H1 (cell line): ENCODE measurements at regions not wholly inside any gene's neighbourhood (a gene's known extent, or its start where the extent isn't known, plus 50 kb on each side); places are given as distances from the start of the nearest gene placed in this dataset.

Experiments
- CTCF ChIA-PET: fragments of 300-600 bp; sonication (Branson Sonifier 250); formaldehyde crosslinking; loops from one replicate; lab custom pipeline; 2021; ENCODE audit not compliant: partially characterized antibody; lab: Charles Lee
- POLR2A ChIA-PET: fragments of 300-600 bp; sonication (Branson Sonifier 250); formaldehyde crosslinking; loops from one replicate; lab custom pipeline; 2021; ENCODE audit warnings: inconsistent platforms; ENCODE audit not compliant: partially characterized antibody; lab: Charles Lee
- DNase-seq, 2 experiments: peaks; one replicate each; pipeline versions ENCODE4 v3.0.0 to v3.0.0-alpha.2; 2010 to 2022; ENCODE audit warnings: low spot score in 2 of 2, low read depth in 1 of 2, mixed read lengths in 1 of 2
- FAIRE-seq: peaks from 2 replicates; lab custom pipeline; 2011; peaks lifted over from hg19 to GRCh38; lab: Jason Lieb, UNC
- H2AFZ ChIP-seq: 2 replicates; pipeline ENCODE4 v1.8.1; 2012; ENCODE audit warnings: low read length, inconsistent platforms
- H2AK5ac ChIP-seq: 2 replicates; pipeline ENCODE4 v1.6.1; 2013; ENCODE audit warnings: low read depth, low read length
- H2BK120ac ChIP-seq: replicated peaks from 2 replicates; pipeline ENCODE3; 2013; ENCODE audit warnings: low read depth, low read length, inconsistent platforms
- H2BK12ac ChIP-seq: 2 replicates; pipeline ENCODE4 v1.6.1; 2013; ENCODE audit warnings: low read depth, low read length
- H2BK15ac ChIP-seq: 2 replicates; pipeline ENCODE4 v1.6.1; 2013; ENCODE audit warnings: low read length
- H2BK20ac ChIP-seq: 2 replicates; pipeline ENCODE4 v1.6.1; 2013; ENCODE audit warnings: low read length
- H2BK5ac ChIP-seq: 2 replicates; pipeline ENCODE4 v1.6.1; 2013; ENCODE audit warnings: low read depth, low read length
- H3K14ac ChIP-seq: 2 replicates; pipeline ENCODE4 v1.6.1; 2013; ENCODE audit warnings: inconsistent platforms; ENCODE audit not compliant: insufficient read length
- H3K18ac ChIP-seq: 2 replicates; pipeline ENCODE4 v1.6.1; 2013; ENCODE audit warnings: low read length; ENCODE audit errors: extremely low read depth
- H3K23ac ChIP-seq: 2 replicates; pipeline ENCODE4 v1.6.1; 2013; ENCODE audit warnings: inconsistent platforms; ENCODE audit not compliant: insufficient read length
- H3K23me2 ChIP-seq: 2 replicates; pipeline ENCODE4 v1.6.1; 2013; ENCODE audit warnings: low read depth, low read length
- H3K27ac ChIP-seq: 2 replicates; pipeline ENCODE4 v1.6.1; 2011; ENCODE audit warnings: low read depth, low read length, inconsistent platforms
- H3K27me3 ChIP-seq, 4 experiments: replicated peaks in 1 of 4; 1 replicate in 1 of 4; 2 replicates in 3 of 4; pipeline versions ENCODE4 v1.6.1 to v1.8.1; 2011 to 2013; ENCODE audit warnings: low read length in 3 of 4, mild to moderate bottlenecking in 3 of 4, inconsistent platforms in 2 of 4, mixed read lengths in 2 of 4, moderate library complexity in 1 of 4; ENCODE audit not compliant: control insufficient read depth in 3 of 4, insufficient read depth in 3 of 4; ENCODE audit errors: extremely low read depth in 1 of 4
- H3K36me3 ChIP-seq, 4 experiments: 2 replicates each; pipeline versions ENCODE4 v1.6.1 to v1.8.1; 2011 to 2013; ENCODE audit warnings: mild to moderate bottlenecking in 4 of 4, low read length in 3 of 4, moderate library complexity in 2 of 4, control low read depth in 1 of 4, inconsistent platforms in 1 of 4; ENCODE audit not compliant: insufficient read depth in 4 of 4, control insufficient read depth in 2 of 4
- H3K4ac ChIP-seq: replicated peaks from 2 replicates; pipeline ENCODE3; 2013; ENCODE audit warnings: low read length, low read depth, mixed read lengths, inconsistent platforms; ENCODE audit not compliant: insufficient read length
- H3K4me1 ChIP-seq, 4 experiments: replicated peaks in 1 of 4; 1 replicate in 1 of 4; 2 replicates in 3 of 4; pipeline versions ENCODE4 v1.6.1 to v1.8.1; 2011 to 2013; ENCODE audit warnings: low read length in 3 of 4, inconsistent platforms in 2 of 4, mixed read lengths in 1 of 4; ENCODE audit not compliant: insufficient read depth in 4 of 4, control insufficient read depth in 3 of 4
- H3K4me2 ChIP-seq, 2 experiments: 2 replicates each; pipeline versions ENCODE4 v1.6.1 to v1.8.1; 2011 to 2013; ENCODE audit warnings: low read depth in 2 of 2, low read length in 2 of 2, control low read depth in 1 of 2, inconsistent platforms in 1 of 2, mild to moderate bottlenecking in 1 of 2; ENCODE audit not compliant: insufficient read depth in 1 of 2
- H3K4me3 ChIP-seq, 4 experiments: fragments of 200-600, 300-600 bp in 1 of 4; sonication (generic), shearing (Covaris generic), sonication (Bioruptor Twin) in 1 of 4; 2 replicates each; pipeline versions ENCODE4 v1.5.1 to v1.8.1; 2011 to 2016; ENCODE audit warnings: low read length in 4 of 4, low read depth in 3 of 4, control low read depth in 2 of 4, inconsistent platforms in 2 of 4, mild to moderate bottlenecking in 2 of 4, mixed read lengths in 1 of 4, moderate library complexity in 1 of 4; ENCODE audit not compliant: insufficient read depth in 2 of 4; ENCODE audit errors: extremely low read depth in 1 of 4
- H3K56ac ChIP-seq: replicated peaks from 2 replicates; pipeline ENCODE3; 2013; ENCODE audit warnings: low read depth, mild to moderate bottlenecking, mixed read lengths, low read length, inconsistent platforms; ENCODE audit not compliant: insufficient read length
- H3K79me1 ChIP-seq: 2 replicates; pipeline ENCODE4 v1.6.1; 2013; ENCODE audit warnings: low read depth, low read length, control low read depth
- H3K79me2 ChIP-seq, 2 experiments: 2 replicates each; pipeline versions ENCODE4 v1.6.1 to v1.8.1; 2012 to 2013; ENCODE audit warnings: low read length in 2 of 2, mild to moderate bottlenecking in 2 of 2, inconsistent platforms in 1 of 2; ENCODE audit not compliant: insufficient read depth in 2 of 2, control insufficient read depth in 1 of 2
- H3K9ac ChIP-seq, 4 experiments: replicated peaks in 1 of 4; 1 replicate in 1 of 4; 2 replicates in 3 of 4; pipeline versions ENCODE4 v1.6.1 to v1.8.1; 2011 to 2013; ENCODE audit warnings: low read depth in 3 of 4, low read length in 3 of 4, control low read depth in 2 of 4, mild to moderate bottlenecking in 2 of 4, moderate library complexity in 2 of 4, inconsistent platforms in 1 of 4; ENCODE audit errors: extremely low read depth in 1 of 4
- H3K9me3 ChIP-seq, 2 experiments: 2 replicates each; pipeline versions ENCODE4 v1.6.1 to v1.8.1; 2012 to 2013; ENCODE audit warnings: mild to moderate bottlenecking in 2 of 2, moderate library complexity in 2 of 2, control low read depth in 1 of 2, inconsistent platforms in 1 of 2, low read depth in 1 of 2, low read length in 1 of 2, mixed read lengths in 1 of 2; ENCODE audit not compliant: insufficient read depth in 2 of 2
- H4K20me1 ChIP-seq, 2 experiments: replicated peaks in 1 of 2; 2 replicates each; pipeline versions ENCODE3 to v1.8.1; 2011 to 2013; ENCODE audit warnings: inconsistent platforms in 2 of 2, low read length in 2 of 2, mild to moderate bottlenecking in 1 of 2; ENCODE audit not compliant: insufficient read depth in 2 of 2, control insufficient read depth in 1 of 2
- H4K5ac ChIP-seq: 2 replicates; pipeline ENCODE4 v1.6.1; 2013; ENCODE audit warnings: low read length, low read depth, mixed read lengths, inconsistent platforms; ENCODE audit not compliant: insufficient read length
- H4K8ac ChIP-seq: 2 replicates; pipeline ENCODE4 v1.8.0; 2013; ENCODE audit warnings: mild to moderate bottlenecking, moderate library complexity, low read length, inconsistent platforms; ENCODE audit not compliant: insufficient read depth; ENCODE audit errors: extremely low read depth
- H4K91ac ChIP-seq: replicated peaks from 2 replicates; pipeline ENCODE3; 2013; ENCODE audit warnings: low read length, mixed read lengths, inconsistent platforms; ENCODE audit not compliant: insufficient read length
- BACH1 ChIP-seq: IDR thresholded peaks from 2 replicates; pipeline ENCODE4 v1.6.1; 2012; ENCODE audit warnings: low read length, improper control_type of control experiment
- BRCA1 ChIP-seq: IDR thresholded peaks from 2 replicates; pipeline ENCODE4 v1.6.1; 2012; ENCODE audit warnings: low read depth, low read length, improper control_type of control experiment
- CBX8 ChIP-seq: fragments of 300-800, 300-1000 bp; sonication (generic); IDR thresholded peaks from 2 replicates; pipeline ENCODE4 v1.7.1; 2016; ENCODE audit warnings: low read depth, low read length, borderline replicate concordance
- CEBPB ChIP-seq: IDR thresholded peaks from 2 replicates; pipeline ENCODE4 v1.6.1; 2012; ENCODE audit warnings: low read depth, low read length
- JUN ChIP-seq: IDR thresholded peaks from 2 replicates; pipeline ENCODE4 v1.6.1; 2011; ENCODE audit warnings: low read depth, mild to moderate bottlenecking, improper control_type of control experiment, low read length
- WGBS, 2 experiments: shearing (Covaris generic) in 1 of 2; methylation state at CpG; one replicate each; pipeline versions ENCODE4 v1.1.6 to v1.1.7; 2013 to 2015; ENCODE audit warnings: low lambda C conversion rate in 2 of 2, mixed read lengths in 2 of 2, inconsistent platforms in 1 of 2, low coverage in 1 of 2, missing lambda C conversion rate in 1 of 2; ENCODE audit not compliant: insufficient replicate concordance in 2 of 2, insufficient coverage in 1 of 2, insufficient read length in 1 of 2; ENCODE audit errors: extremely low coverage in 1 of 2, missing lambda C conversion rate in 1 of 2; 5-methylcytosine and 5-hydroxymethylcytosine counted together
- TF ChIP-seq, protein P1 (sequence below): IDR thresholded peaks from 2 replicates; pipeline ENCODE4 v1.6.1; 2012; ENCODE audit warnings: inconsistent platforms
- TF ChIP-seq, protein P2 (sequence below): IDR thresholded peaks from 2 replicates; pipeline ENCODE4 v1.6.1; 2011; ENCODE audit warnings: low read length, improper control_type of control experiment
- TF ChIP-seq, protein P3 (sequence below): IDR thresholded peaks from 2 replicates; pipeline ENCODE4 v1.6.1; 2011; ENCODE audit warnings: low read depth, mild to moderate bottlenecking, low read length; ENCODE audit not compliant: insufficient read depth
- TF ChIP-seq, protein P4 (sequence below): IDR thresholded peaks from 2 replicates; pipeline ENCODE4 v1.6.1; 2012; ENCODE audit warnings: inconsistent platforms

DNA sequence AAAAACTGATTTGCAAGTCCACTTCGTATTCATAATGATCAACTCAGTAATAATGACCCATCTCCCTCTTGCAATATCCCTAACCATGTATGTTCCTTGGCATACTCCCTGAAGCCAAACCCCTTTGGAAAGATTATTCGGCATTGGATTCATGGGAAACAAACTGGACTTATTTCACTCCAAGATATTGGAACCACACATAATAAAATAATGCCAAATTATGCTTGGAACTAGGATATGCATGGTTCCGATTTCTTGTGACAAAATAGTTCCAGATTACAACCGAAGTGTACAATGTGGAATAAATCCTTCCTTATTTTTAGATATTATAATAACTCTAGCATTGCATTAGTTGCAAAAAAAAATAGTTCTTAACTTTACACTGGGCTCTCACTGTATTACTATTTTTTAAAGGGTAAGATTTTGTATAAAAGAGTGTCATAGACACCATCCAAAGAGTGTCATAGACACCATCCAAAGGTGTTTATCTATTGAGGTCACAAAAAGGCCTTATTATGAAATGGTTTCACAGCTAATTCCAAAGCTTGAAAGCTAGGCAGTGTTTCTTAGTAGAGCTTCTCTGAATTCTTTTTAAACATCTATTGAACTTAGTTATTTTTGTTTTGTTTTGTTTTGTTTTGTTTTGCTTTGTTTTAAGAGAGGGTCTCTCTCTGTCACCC is 410.9 kb upstream of the JARID2 start:
- no peaks in the 10 kb centered on the region for H4K20me1 ChIP-seq
- no peak overlapping the region for H3K4me2 ChIP-seq
- CTCF ChIA-PET, result interaction anchor here (0.9 kb wide), 1 partner anchor 46 kb away, joined by 3 read pairs; no protein-coding TSS in a partner anchor
- H4K91ac ChIP-seq, result no peak overlapping the region
- no peaks in the 10 kb centered on the region for H3K79me1 ChIP-seq
- no peaks in the 10 kb centered on the region for H3K27me3 ChIP-seq
- H2BK12ac ChIP-seq, result no peak overlapping the region
- POLR2A ChIA-PET, result interaction anchor here (0.6 kb wide), 1 partner anchor 202 kb away, joined by 3 read pairs; no protein-coding TSS in a partner anchor
- no peak overlapping the region for H3K18ac ChIP-seq
- no peak overlapping the region for H3K27ac ChIP-seq
- no peak overlapping the region for H2AK5ac ChIP-seq
- FAIRE-seq (no peak), DNase-seq (no peak)
- no peak overlapping the region for H2BK15ac ChIP-seq
- no peak overlapping the region for H3K56ac ChIP-seq
- no peak overlapping the region for H3K14ac ChIP-seq
- no peak overlapping the region for H2BK120ac ChIP-seq
- H3K9ac ChIP-seq, result no peak overlapping the region
- H2AFZ ChIP-seq, result no peak overlapping the region
- no peak overlapping the region for H4K8ac ChIP-seq
- no peaks in the 10 kb centered on the region for H3K9me3 ChIP-seq
- 94% methylated on average over 4 of the region's 4 CpGs; no CpG with 5 or more reads in 1 of the 2 experiments for WGBS, 2 experiments
- peaks cover 0 to 9% (median 4%) of the 10 kb centered on the region in 4 experiments; a peak in 4 of 7 replicates for H3K4me1 ChIP-seq
- H3K36me3 ChIP-seq, result no peaks in the 10 kb centered on the region
- no peak overlapping the region for H3K23ac ChIP-seq
- H3K79me2 ChIP-seq, result no peaks in the 10 kb centered on the region
- no peak overlapping the region for H3K4ac ChIP-seq
- no peaks in the 10 kb centered on the region for H3K23me2 ChIP-seq
- no peak overlapping the region for H4K5ac ChIP-seq
- no peak overlapping the region for H2BK5ac ChIP-seq
- no peak overlapping the region for H3K4me3 ChIP-seq
- no peak overlapping the region for H2BK20ac ChIP-seq
- TF ChIP-seq BACH1, result no peak
- TF ChIP-seq, protein P1, sequence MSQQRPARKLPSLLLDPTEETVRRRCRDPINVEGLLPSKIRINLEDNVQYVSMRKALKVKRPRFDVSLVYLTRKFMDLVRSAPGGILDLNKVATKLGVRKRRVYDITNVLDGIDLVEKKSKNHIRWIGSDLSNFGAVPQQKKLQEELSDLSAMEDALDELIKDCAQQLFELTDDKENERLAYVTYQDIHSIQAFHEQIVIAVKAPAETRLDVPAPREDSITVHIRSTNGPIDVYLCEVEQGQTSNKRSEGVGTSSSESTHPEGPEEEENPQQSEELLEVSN, result no peak
- TF ChIP-seq, protein P2, sequence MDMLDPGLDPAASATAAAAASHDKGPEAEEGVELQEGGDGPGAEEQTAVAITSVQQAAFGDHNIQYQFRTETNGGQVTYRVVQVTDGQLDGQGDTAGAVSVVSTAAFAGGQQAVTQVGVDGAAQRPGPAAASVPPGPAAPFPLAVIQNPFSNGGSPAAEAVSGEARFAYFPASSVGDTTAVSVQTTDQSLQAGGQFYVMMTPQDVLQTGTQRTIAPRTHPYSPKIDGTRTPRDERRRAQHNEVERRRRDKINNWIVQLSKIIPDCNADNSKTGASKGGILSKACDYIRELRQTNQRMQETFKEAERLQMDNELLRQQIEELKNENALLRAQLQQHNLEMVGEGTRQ, result no peak
- TF ChIP-seq BRCA1, result no peak
- TF ChIP-seq, protein P3, sequence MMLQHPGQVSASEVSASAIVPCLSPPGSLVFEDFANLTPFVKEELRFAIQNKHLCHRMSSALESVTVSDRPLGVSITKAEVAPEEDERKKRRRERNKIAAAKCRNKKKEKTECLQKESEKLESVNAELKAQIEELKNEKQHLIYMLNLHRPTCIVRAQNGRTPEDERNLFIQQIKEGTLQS, result no peak
- no peak for TF ChIP-seq CEBPB
- TF ChIP-seq CBX8, result no peak
- TF ChIP-seq, protein P4, sequence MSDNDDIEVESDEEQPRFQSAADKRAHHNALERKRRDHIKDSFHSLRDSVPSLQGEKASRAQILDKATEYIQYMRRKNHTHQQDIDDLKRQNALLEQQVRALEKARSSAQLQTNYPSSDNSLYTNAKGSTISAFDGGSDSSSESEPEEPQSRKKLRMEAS, result no peak
- TF ChIP-seq JUN, result no peak
